Kidney (tissue), 13 donors: ENCODE measurements at regions not wholly inside any gene's neighbourhood (a gene's known extent, or its start where the extent isn't known, plus 50 kb on each side); places are given as distances from the start of the nearest gene placed in this dataset.
"Not testable (repeated sequence)": the region's sequence is repeated elsewhere in the genome, so short reads cannot be mapped to it uniquely, and the experiment has no call there.

ENCODE experiments used
- DNase-seq, 5 donors: peaks; one replicate each; pipeline ENCODE4 v3.0.0-alpha.2; 2013 to 2020
- FAIRE-seq: peaks from 2 replicates; lab custom pipeline; 2012; peaks lifted over from hg19 to GRCh38; lab: Jason Lieb, UNC
- H3K27ac ChIP-seq, 2 donors: one replicate each; pipeline ENCODE4 v1.7.0; 2013; ENCODE audit warnings: low read depth in 2 of 2, low read length in 2 of 2, inconsistent platforms in 1 of 2
- H3K27me3 ChIP-seq: one replicate; pipeline ENCODE4 v1.7.1; 2013; ENCODE audit warnings: low read length, inconsistent platforms; ENCODE audit not compliant: control insufficient read depth, insufficient read depth
- H3K36me3 ChIP-seq, 3 donors: one replicate each; pipeline versions ENCODE4 v1.7.0 to v1.7.1; 2013; ENCODE audit warnings: low read length in 3 of 3, control low read depth in 1 of 3, inconsistent platforms in 1 of 3; ENCODE audit not compliant: insufficient read depth in 3 of 3, control insufficient read depth in 2 of 3
- H3K4me1 ChIP-seq, 3 donors: one replicate each; pipeline versions ENCODE4 v1.7.0 to v1.7.1; 2013; ENCODE audit warnings: low read length in 3 of 3, inconsistent platforms in 1 of 3, low read depth in 1 of 3; ENCODE audit not compliant: control insufficient read depth in 2 of 3, insufficient read depth in 2 of 3
- H3K4me3 ChIP-seq, 3 donors: one replicate each; pipeline versions ENCODE4 v1.7.0 to v1.8.1; 2013; ENCODE audit warnings: low read length in 3 of 3, control low read depth in 1 of 3, inconsistent platforms in 1 of 3
- H3K9ac ChIP-seq, 3 donors: one replicate each; pipeline versions ENCODE4 v1.7.0 to v1.7.1; 2013; ENCODE audit warnings: low read length in 3 of 3, control low read depth in 1 of 3, inconsistent platforms in 1 of 3
- H3K9me3 ChIP-seq, 3 donors: one replicate each; pipeline versions ENCODE4 v1.7.0 to v1.7.1; 2013; ENCODE audit warnings: low read length in 3 of 3, control low read depth in 1 of 3, inconsistent platforms in 1 of 3; ENCODE audit not compliant: control insufficient read depth in 2 of 3, insufficient read depth in 1 of 3
- intact Hi-C: fragments of 100-400 bp; cut with DNase I; formaldehyde crosslinking; loops from one replicate; pipeline ENCODE4 v1.11.1; 2022
- TF ChIP-seq, protein P1 (sequence below): IDR thresholded peaks from 3 replicates; pipeline ENCODE4 v1.5.1; 2012; ENCODE audit warnings: mild to moderate bottlenecking, moderate library complexity, borderline replicate concordance; ENCODE audit not compliant: insufficient read depth; ENCODE audit errors: extremely low read depth
- donor health status: control.
- donor health status: control.
- donor health status: control.
- donor health status: control.
- donor health status: control.
- donor health status: DM: yes; HTN: yes; CAD: no.
- donor health status: Normal renal cell carcinoma (clear cell type).

DNA sequence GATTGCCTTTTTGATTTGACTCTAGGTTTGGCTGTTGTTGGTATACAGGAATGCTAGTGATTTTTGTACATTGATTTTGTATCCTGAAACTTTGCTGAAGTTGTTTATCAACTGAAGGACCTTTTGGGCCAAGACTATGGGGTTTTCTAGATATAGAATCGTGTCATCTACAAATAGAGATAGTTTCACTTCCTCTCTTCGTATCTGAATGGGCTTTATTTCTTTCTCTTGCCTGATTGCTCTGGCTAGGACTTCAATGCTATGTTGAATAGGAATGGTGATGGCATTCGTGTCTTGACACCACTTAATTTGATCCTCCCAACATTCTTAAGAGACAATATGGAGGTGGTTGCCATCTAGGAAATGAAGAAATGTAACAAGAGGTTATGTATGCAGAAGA, 388.1 kb upstream of the API5 start:
- H3K4me1 ChIP-seq: no peaks in the 10 kb centered on the region
- H3K27me3 ChIP-seq: no peaks in the 10 kb centered on the region
- no peak for DNase-seq
- no peak overlapping the region for H3K4me3 ChIP-seq
- intact Hi-C loops: no loop called here
- TF ChIP-seq, protein P1, sequence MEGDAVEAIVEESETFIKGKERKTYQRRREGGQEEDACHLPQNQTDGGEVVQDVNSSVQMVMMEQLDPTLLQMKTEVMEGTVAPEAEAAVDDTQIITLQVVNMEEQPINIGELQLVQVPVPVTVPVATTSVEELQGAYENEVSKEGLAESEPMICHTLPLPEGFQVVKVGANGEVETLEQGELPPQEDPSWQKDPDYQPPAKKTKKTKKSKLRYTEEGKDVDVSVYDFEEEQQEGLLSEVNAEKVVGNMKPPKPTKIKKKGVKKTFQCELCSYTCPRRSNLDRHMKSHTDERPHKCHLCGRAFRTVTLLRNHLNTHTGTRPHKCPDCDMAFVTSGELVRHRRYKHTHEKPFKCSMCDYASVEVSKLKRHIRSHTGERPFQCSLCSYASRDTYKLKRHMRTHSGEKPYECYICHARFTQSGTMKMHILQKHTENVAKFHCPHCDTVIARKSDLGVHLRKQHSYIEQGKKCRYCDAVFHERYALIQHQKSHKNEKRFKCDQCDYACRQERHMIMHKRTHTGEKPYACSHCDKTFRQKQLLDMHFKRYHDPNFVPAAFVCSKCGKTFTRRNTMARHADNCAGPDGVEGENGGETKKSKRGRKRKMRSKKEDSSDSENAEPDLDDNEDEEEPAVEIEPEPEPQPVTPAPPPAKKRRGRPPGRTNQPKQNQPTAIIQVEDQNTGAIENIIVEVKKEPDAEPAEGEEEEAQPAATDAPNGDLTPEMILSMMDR: no peak
- no peak overlapping the region for H3K9ac ChIP-seq
- no peaks in the 10 kb centered on the region for H3K36me3 ChIP-seq
- H3K27ac ChIP-seq: no peak overlapping the region
- no peak for FAIRE-seq
- H3K9me3 ChIP-seq: no peaks in the 10 kb centered on the region

DNA sequence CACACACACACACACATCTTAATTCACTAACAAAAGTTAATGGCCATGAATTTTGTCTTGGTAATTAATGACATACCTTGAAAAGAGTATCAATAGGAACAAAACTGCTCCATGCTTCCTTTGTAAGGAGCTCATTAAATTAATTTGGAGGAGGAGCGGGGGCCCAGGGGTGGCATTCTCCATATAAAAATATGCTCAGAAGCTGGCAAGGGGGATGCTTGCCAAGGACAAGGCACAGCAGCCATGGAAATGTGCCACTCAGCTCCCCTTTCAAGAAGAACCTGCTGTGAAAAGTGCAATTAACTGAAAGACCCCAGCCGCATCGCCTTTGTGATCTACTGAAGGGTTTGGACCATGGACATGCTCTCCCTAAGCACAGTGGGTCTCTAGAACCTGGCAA, 385.9 kb upstream of the API5 start:
- no peak for FAIRE-seq
- TF ChIP-seq, protein P1: no peak
- H3K36me3 ChIP-seq: no peaks in the 10 kb centered on the region

DNA sequence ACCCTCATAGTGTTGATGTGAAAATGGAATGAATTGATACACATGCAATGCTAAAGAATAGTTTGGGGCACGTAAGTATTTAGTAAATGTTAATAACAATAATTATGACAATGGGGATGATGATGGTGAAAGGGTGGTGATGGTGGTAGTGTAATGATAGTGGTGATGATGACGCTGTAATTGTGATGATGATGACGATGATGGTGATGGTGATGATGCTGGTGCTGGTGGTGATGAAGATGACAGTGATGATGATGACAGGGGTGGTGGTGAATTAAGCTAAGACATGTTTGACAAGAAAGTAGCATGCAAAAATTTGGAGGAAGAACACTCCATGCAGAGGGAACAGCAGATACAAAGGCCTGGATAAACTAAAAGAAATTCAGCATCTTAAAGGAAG, 364.4 kb upstream of the API5 start:
- no peaks in the 10 kb centered on the region for H3K27me3 ChIP-seq
- intact Hi-C loops: no loop called here
- H3K36me3 ChIP-seq: no peaks in the 10 kb centered on the region
- DNase-seq (no peak), FAIRE-seq (no peak)
- TF ChIP-seq, protein P1: no peak
- no peak overlapping the region for H3K9ac ChIP-seq
- no peaks in the 10 kb centered on the region for H3K9me3 ChIP-seq
- H3K4me1 ChIP-seq: no peaks in the 10 kb centered on the region
- H3K27ac ChIP-seq: no peak overlapping the region
- H3K4me3 ChIP-seq: no peak overlapping the region

More for the DNA sequence above, 385.9 kb upstream of the API5 start:
- no peak overlapping the region for H3K27ac ChIP-seq
- intact Hi-C loops: no loop called here
- H3K27me3 ChIP-seq: no peaks in the 10 kb centered on the region
- H3K4me3 ChIP-seq: no peak overlapping the region
- no peak overlapping the region for H3K9ac ChIP-seq
- DNase-seq: no peak
- H3K9me3 ChIP-seq: no peaks in the 10 kb centered on the region
- no peaks in the 10 kb centered on the region for H3K4me1 ChIP-seq

DNA sequence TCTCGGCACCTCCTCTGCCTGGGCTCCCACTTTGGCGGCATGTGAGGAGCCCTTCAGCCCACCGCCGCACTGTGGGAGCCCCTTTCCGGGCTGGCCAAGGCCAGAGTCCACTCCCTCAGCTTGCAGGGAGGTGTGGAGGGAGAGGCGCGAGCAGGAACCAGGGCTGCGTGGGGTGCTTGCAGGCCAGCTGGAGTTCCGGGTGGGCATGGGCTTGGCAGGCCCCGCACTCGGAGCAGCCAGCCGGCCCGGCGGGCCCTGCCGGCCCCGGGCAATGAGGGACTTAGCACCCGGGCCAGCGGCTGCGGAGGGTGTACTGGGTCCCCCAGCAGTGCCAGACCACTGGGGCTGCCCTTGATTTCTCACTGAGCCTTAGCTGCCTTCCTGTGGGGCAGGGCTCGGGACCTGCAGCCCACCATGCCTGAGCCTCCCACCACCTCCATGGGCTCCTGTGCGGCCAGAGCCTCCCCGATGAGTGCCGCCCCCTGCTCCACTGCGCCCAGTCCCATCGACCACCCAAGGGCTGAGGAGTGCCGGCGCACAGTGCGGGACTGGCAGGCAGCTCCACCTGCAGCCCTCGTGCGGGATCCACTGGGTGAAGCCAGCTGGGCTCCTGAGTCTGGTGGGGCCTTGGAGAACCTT, 361.9 kb upstream of the API5 start:
- FAIRE-seq, H3K9ac ChIP-seq, DNase-seq, H3K27me3 ChIP-seq, intact Hi-C loops, H3K4me1 ChIP-seq, H3K36me3 ChIP-seq, H3K9me3 ChIP-seq, H3K4me3 ChIP-seq, H3K27ac ChIP-seq: not testable (repeated sequence)
